ENCODE measurements at regions not wholly inside any gene's neighbourhood (a gene's known extent, or its start where the extent isn't known, plus 50 kb on each side); places are given as distances from the start of the nearest gene placed in this dataset.
"Not testable (repeated sequence)": the region's sequence is repeated elsewhere in the genome, so short reads cannot be mapped to it uniquely, and the experiment has no call there.

DNA sequence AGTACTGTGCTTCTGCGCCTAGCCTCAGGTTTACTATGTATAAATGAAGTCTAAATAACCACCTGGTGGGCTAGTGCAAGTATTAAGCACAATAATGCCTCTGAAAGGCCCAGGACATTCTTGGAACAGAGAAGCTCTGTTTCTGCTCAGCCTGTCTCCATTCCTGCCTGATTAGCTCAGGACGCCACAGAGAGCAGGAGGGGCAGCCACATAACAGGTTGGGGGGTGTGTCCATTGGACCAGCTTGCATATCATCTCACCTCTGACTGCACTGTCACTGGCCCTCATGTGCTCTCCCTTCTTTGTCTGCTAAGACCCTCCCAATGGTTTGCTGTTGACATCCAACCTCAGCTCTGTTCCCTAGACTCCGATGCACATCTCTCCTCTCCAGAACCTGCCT, 52.8 kb upstream of the IKZF1 start:
- DNase-seq = no peak

DNA sequence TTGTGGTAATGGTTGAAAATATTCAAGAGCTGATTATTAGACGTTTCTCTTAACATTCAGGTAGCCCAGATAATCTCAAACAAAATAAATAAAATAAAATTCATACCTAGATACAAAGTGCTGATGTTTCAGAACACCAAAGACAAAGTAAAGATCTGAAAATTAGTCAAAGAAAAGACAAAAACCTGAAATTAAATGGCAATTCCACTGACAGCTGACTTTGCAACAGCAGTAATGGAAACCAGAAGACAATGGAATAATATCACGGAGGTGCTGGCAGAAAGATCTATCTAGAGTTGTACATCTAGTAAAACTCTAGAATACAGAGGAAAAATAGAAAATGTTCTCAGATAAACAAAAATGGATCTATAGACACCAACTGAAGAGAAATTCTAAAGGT, 58.0 kb upstream of the IKZF1 start:
- no peak for DNase-seq

DNA sequence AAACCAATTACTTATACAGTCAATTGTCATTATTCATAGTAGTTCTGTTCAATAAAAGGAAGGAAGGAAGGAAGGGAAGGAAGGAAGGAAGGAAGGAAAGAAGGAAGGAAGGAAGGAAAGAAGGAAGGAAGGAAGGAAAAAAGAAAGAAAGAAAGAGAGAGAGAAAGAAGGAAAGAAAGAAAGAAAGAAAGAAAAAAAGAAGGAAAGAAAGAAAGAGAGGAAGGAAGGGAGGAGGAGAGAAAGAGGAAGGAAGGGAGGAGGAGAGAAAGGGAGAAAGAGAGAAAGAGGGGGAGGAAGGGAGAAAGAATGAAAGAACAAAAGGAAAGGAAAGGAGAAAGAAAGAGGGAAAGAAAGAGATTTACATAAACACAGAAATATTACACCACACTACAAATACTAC, 62.4 kb upstream of the IKZF1 start:
- not testable (repeated sequence) for DNase-seq

GRCh38 chr7:50240699-50241098, 63.8 kb upstream of the IKZF1 start:
- DNase-seq = not testable (repeated sequence)

GRCh38 chr7:50229964-50230363, 74.6 kb upstream of the IKZF1 start:
- DNase-seq = peak; percentile 4

DNA sequence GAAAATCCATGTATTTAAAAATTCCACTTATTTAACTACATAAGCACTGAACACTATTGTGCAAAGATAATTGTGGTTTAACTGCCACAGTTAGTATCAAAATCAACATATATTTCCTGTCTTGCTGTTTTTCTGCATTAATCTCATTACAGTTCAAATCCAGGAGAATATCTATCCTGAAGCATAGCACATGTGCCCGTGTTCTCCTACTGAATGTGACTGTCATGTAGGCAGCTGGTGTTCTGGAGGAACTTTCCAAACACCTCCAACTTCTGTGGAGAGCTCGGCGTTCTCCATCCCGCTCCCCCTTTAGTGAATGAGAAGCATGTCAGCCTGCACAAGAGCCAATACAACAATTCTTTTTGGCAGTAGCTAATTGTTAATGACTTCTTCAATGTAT, 76.4 kb upstream of the IKZF1 start:
- no peak for DNase-seq

- DNase-seq = no peak
Observed at GRCh38 chr7:50227726-50228125, 76.8 kb upstream of the IKZF1 start.

- DNase-seq = no peak
Observed at GRCh38 chr7:50226669-50227068, 77.8 kb upstream of the IKZF1 start.

- no peak for DNase-seq
Observed at GRCh38 chr7:50226145-50226544, 78.4 kb upstream of the IKZF1 start.

GRCh38 chr7:50221433-50221832, 83.1 kb upstream of the IKZF1 start:
- no peak for DNase-seq

GRCh38 chr7:50221028-50221427, 83.5 kb upstream of the IKZF1 start:
- DNase-seq = no peak

- DNase-seq = no peak
Observed at GRCh38 chr7:50220273-50220672, 84.2 kb upstream of the IKZF1 start.

DNA sequence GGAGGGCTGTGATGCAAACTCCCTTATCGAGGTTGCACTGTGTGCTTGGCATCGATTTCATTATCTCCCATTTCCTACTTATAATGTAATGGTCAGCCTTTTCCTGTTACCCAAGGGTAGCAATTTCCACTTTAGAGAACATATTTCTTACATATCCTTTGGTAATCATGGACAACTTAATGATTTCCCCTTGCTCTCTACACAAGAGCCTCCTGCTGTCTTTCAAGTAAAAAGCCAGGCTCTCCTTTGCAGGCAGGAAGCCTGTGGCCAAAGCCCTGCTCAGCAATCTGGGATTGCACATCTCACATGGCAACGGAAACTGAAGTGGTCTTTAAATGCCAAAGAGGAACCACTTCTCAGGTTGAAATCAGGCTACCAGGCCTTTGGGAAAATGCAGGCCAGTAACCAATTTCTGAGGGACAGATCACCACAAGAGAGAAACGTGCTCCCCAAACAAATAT, 86.7 kb upstream of the IKZF1 start:
- DNase-seq = no peak

DNA sequence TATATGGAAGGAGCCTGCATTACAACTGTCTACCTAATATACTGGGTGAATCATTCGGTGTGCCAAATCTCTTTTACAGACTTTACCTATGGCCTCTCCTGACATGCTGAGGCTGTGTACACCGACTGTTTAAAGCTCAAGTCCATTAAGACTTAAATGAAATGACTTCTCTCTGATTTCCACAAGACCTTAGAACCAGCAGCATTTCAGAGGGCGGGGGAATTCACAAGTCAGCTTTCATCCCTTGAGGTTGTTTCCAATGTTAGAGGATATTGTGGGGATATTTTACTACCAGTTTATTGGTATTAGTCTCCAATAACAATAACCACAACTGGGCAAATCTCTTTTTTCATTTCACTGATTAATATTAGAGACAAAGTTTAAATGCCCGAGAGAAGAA, 87.1 kb upstream of the IKZF1 start:
- DNase-seq = no peak

GRCh38 chr7:50216626-50217025, 87.9 kb upstream of the IKZF1 start:
- DNase-seq = no peak

DNA sequence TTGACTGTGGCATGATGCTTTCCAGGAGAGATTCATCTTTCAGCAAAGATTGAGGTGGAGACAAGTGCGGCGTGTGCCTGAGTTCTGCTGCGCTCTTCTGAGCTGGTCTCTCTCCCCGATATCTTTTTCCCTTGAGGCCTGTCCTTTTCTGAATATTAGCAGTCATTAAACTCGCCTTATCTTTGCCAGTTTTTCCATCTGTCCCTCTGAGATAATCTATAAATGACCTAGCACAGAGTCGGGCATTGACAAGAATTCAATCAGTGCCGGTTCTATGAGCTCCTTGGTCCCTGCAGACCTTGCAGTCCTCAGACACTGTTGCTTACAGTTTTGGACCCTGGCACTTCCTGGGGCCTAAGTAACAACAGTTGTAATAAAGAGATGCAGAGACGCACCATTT, 89.7 kb upstream of the IKZF1 start:
- no peak for DNase-seq

DNA sequence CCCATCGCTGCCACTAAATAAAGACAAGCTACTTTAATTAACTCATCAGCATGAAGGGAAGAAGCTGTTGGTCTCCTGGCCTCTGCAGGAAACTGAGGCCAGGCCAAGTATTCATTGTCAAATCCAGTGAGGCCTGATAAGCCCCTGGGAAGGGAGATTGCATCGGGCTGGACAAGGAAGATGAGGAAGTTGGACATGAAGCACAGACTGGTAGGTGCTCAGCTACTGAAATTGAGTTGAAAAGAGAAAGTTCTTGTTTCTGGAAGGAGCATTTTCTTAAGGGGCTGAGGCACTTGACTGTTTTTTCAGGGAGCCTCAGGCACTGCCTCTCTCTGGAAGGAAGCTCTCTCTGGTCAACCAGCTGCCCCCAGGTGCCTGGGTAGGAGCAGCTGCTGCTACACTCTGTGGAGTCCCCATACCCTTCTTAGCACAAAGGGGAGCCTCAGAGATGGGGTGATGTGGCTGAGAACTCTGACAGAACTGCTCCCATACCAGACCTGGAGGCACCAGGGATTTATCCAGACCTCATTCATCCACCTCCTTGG, 90.3 kb upstream of the IKZF1 start:
- no peak for DNase-seq

GRCh38 chr7:50213622-50214017, 90.9 kb upstream of the IKZF1 start:
- no peak for DNase-seq

GRCh38 chr7:50212666-50213621, 91.6 kb upstream of the IKZF1 start:
- no peak for DNase-seq

- no peak for DNase-seq
Observed at GRCh38 chr7:50212016-50212325, 92.5 kb upstream of the IKZF1 start.

- no peak for DNase-seq
Observed at GRCh38 chr7:50211130-50212015, 93.1 kb upstream of the IKZF1 start.

DNA sequence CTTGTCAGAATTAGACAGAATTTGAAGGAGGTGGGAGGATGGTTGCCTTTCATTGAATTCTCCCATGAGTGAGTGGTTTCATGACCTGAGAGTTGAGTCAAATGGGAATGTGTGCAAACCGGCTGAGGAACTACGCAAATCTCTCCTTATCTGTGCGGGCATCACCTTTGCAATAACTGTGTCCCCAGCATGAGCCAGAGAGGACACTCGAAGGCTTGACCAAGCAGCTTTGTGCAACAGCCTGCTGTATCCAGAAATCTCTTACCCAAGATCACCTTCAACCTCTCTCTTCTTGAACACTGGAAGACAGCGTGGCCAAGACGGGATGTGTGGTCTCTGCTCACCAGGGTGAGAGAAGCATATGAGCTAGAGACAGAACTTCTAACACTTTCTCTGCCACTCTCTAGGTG, 93.8 kb upstream of the IKZF1 start:
- DNase-seq = no peak

DNA sequence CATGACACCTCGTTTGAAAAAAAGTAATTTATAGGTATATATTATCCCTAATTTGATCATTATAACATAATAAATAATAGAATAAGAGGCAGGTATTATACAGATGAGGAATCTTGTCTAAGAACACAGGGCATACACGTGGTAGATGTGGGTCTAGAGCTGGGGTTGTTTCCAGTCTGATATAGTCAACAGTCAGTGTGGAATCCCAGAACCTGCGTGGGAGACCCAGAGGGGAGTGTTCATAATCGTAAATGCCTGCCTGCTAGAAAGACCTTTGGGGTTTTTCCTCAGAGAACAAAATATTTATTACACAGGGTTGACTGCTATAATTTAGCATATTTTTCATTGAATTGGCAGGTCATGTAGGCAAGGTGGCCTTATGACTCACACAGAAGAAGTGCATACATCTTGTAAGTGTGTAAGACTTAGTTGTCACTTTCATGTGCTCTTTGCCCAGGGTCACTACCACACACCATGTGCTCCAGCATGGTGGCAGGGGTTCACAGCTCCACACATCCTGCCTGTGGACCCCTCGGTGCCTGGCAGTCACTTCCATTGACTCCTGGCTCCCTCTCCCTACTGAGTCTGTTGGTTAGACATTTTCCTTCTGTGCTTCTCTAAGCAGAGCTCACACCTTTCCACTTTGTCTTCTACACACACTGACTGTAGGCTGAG, 94.9 kb upstream of the IKZF1 start:
- no peak for DNase-seq
